ENCODE measurements at regions not wholly inside any gene's neighbourhood (a gene's known extent, or its start where the extent isn't known, plus 50 kb on each side); places are given as distances from the start of the nearest gene placed in this dataset.

DNA sequence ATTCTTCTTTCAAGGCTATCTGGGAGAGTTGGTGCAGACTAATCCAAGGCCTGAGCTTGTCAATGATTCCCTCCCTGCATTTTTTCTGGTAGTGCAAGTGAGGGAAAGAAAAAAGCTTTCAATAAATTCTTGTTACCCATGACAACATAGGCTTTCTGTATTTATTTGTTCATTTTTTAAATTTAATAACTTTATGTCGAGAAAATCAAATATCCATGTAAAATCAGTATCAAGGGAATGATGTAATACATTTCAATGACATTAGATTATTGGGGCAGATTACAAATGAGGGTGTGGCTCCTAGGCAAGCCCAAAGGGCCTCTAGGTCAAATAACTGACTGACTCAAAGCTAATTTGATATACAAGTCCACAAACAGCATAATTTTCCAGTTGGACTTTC, 104.0 kb downstream of the GJA1 start:
- Histone ChIP-seq H3K9me3 (no peaks in the 10 kb centered on the region), H3K4me2 (peak overlapping the region; percentile 34; the same call in 2 of the 3 replicates), H3K4me1 (peaks cover 16% of the 10 kb centered on the region; the same call in 2 of the 3 replicates), H3K4me3 (no peak overlapping the region), H3K27ac (no peak overlapping the region)
- no peak for TF ChIP-seq RCOR1 (IDR thresholded peaks at IDR 0.05; ENCODE audit: low read depth, low read length)
- no peak for TF ChIP-seq CHD2 (IDR thresholded peaks at IDR 0.05; ENCODE audit: low read length, partially characterized antibody)
- no peak for TF ChIP-seq PHF8 (IDR thresholded peaks at IDR 0.05; ENCODE audit: borderline replicate concordance, low read depth)
- no peak for TF ChIP-seq FOXS1 (CRISPR knock-in tag; IDR thresholded peaks at IDR 0.05)
- no peak for TF ChIP-seq POLR2A (IDR thresholded peaks at IDR 0.05; ENCODE audit: low read length)
- no peak for TF ChIP-seq ZFP36 (IDR thresholded peaks at IDR 0.05; ENCODE audit: borderline replicate concordance, partially characterized antibody)
- no peak for TF ChIP-seq MYC (IDR thresholded peaks at IDR 0.05; ENCODE audit: borderline replicate concordance, low read length)
- no peak for TF ChIP-seq CBX2 (IDR thresholded peaks at IDR 0.05; ENCODE audit: borderline replicate concordance, low read depth)
- TF ChIP-seq, protein P1, sequence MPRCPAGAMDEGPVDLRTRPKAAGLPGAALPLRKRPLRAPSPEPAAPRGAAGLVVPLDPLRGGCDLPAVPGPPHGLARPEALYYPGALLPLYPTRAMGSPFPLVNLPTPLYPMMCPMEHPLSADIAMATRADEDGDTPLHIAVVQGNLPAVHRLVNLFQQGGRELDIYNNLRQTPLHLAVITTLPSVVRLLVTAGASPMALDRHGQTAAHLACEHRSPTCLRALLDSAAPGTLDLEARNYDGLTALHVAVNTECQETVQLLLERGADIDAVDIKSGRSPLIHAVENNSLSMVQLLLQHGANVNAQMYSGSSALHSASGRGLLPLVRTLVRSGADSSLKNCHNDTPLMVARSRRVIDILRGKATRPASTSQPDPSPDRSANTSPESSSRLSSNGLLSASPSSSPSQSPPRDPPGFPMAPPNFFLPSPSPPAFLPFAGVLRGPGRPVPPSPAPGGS (IDR thresholded peaks at IDR 0.05), result no peak
- no peak for TF ChIP-seq FOSL2 (IDR thresholded peaks at IDR 0.05)
- no peak for TF ChIP-seq FOSL2 (CRISPR knock-in tag; IDR thresholded peaks at IDR 0.05)
- TF ChIP-seq, protein P2, sequence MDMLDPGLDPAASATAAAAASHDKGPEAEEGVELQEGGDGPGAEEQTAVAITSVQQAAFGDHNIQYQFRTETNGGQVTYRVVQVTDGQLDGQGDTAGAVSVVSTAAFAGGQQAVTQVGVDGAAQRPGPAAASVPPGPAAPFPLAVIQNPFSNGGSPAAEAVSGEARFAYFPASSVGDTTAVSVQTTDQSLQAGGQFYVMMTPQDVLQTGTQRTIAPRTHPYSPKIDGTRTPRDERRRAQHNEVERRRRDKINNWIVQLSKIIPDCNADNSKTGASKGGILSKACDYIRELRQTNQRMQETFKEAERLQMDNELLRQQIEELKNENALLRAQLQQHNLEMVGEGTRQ (IDR thresholded peaks at IDR 0.05), result no peak
- no peak for TF ChIP-seq ZC3H11A (IDR thresholded peaks at IDR 0.05)
- TF ChIP-seq GATA3 (IDR thresholded peaks at IDR 0.05; ENCODE audit: borderline replicate concordance), result no peak
- TF ChIP-seq, protein P3, sequence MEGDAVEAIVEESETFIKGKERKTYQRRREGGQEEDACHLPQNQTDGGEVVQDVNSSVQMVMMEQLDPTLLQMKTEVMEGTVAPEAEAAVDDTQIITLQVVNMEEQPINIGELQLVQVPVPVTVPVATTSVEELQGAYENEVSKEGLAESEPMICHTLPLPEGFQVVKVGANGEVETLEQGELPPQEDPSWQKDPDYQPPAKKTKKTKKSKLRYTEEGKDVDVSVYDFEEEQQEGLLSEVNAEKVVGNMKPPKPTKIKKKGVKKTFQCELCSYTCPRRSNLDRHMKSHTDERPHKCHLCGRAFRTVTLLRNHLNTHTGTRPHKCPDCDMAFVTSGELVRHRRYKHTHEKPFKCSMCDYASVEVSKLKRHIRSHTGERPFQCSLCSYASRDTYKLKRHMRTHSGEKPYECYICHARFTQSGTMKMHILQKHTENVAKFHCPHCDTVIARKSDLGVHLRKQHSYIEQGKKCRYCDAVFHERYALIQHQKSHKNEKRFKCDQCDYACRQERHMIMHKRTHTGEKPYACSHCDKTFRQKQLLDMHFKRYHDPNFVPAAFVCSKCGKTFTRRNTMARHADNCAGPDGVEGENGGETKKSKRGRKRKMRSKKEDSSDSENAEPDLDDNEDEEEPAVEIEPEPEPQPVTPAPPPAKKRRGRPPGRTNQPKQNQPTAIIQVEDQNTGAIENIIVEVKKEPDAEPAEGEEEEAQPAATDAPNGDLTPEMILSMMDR (IDR thresholded peaks at IDR 0.05), result no peak
- TF ChIP-seq BHLHE40 (IDR thresholded peaks at IDR 0.05; ENCODE audit: low read depth, low read length), result no peak
- TF ChIP-seq NFE2L2 (conservative IDR thresholded peaks at IDR 0.05; ENCODE audit: low read length), result no peak
- no peak for TF ChIP-seq MAFK (IDR thresholded peaks at IDR 0.05; ENCODE audit: partially characterized antibody)
- no peak for TF ChIP-seq HOXB13 (CRISPR knock-in tag; IDR thresholded peaks at IDR 0.05; ENCODE audit: low read depth)
- no peak for TF ChIP-seq HDAC2 (IDR thresholded peaks at IDR 0.05)
- no peak for DNase-seq (ENCODE audit: low read depth in 1 of 2, low spot score in 1 of 2)
- CTCF ChIA-PET, result no interaction called here
- no peak for FAIRE-seq
- WGBS (ENCODE audit: missing lambda C conversion rate), result 28% methylated on average over 1 of the region's 1 CpG
- POLR2A ChIA-PET, result no interaction called here
- no peak for ATAC-seq

DNA sequence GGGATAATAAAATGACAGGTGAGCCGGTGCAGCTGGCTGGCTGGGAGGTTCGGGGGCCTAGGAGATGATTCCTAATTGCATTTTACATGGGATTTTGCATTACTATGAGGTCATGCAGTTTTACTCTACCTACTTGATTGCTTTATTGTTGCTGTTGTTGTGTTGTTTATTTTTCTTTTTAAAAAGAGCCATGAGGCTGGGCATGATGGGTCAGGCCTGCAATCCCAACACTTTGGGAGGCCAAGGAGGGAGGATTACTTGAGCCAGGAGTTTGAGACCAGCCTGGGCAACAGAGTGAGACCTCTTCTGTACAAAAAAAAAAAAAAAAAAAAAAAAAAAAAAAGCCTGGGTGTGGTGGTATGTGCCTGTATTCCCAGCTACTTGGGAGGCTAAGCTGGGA, 104.8 kb downstream of the GJA1 start:
- DNase-seq (ENCODE audit: low read depth in 1 of 2, low spot score in 1 of 2), result no peak
- no peak overlapping the region for H3K4me3 ChIP-seq
- ChIA-PET POLR2A (no interaction called here), CTCF (no interaction called here)
- FAIRE-seq, result no peak
- ATAC-seq, result no peak
- no peaks in the 10 kb centered on the region for H3K9me3 ChIP-seq
- TF ChIP-seq CBX2 (IDR thresholded peaks at IDR 0.05; ENCODE audit: borderline replicate concordance, low read depth), result no peak
- no peak overlapping the region for H3K4me2 ChIP-seq
- peaks cover 16% of the 10 kb centered on the region; the same call in 2 of the 3 replicates for H3K4me1 ChIP-seq
- WGBS (ENCODE audit: missing lambda C conversion rate), result 83% methylated on average over 2 of the region's 2 CpGs
- no peak overlapping the region for H3K27ac ChIP-seq

DNA sequence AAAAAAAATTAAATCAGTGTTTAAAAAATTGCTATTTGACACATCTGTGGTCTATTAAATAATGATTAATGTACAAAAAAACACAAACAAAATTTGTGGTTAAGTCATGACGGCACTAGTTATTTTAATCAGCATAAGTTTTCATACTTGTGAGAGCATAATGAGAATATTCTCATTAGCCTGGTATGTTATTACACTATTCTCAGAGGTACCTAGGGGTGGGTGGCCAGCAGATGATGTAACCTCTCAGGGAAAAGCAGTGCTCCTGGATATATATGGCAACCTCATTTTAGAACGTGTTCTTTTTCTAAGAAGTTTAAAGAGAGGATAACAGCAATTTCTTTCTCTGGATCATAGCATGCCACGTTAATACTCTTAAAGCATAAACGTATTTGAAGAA, 109.2 kb downstream of the GJA1 start:
- ChIA-PET CTCF (interaction anchor here (0.6 kb wide), 1 partner anchor 14 kb away, joined by 3 read pairs; no protein-coding TSS in a partner anchor), POLR2A (no interaction called here)
- TF ChIP-seq MAZ (IDR thresholded peaks at IDR 0.05; ENCODE audit: borderline replicate concordance, low read depth, low read length), result no peak
- no peak for TF ChIP-seq FOSB (CRISPR knock-in tag; IDR thresholded peaks at IDR 0.05)
- no peak for TF ChIP-seq FOXS1 (CRISPR knock-in tag; IDR thresholded peaks at IDR 0.05)
- TF ChIP-seq EP300 (IDR thresholded peaks at IDR 0.05), result no peak
- TF ChIP-seq, protein P3 (IDR thresholded peaks at IDR 0.05), result no peak
- no peak for TF ChIP-seq RFX5 (IDR thresholded peaks at IDR 0.05)
- no peak for TF ChIP-seq ZSCAN20 (CRISPR knock-in tag; IDR thresholded peaks at IDR 0.05)
- TF ChIP-seq FOSL2 (IDR thresholded peaks at IDR 0.05), result no peak
- TF ChIP-seq FOSL2 (CRISPR knock-in tag; IDR thresholded peaks at IDR 0.05), result no peak
- no peak for TF ChIP-seq POLR2A (IDR thresholded peaks at IDR 0.05; ENCODE audit: low read length)
- no peak for FAIRE-seq
- no peaks in the 10 kb centered on the region for H3K9me3 ChIP-seq
- no peak for ATAC-seq
- H3K4me2 ChIP-seq, result no peak overlapping the region
- H3K4me3 ChIP-seq, result no peak overlapping the region
- no peak overlapping the region for H3K27ac ChIP-seq
- 88% methylated on average over 4 of the region's 4 CpGs for WGBS (ENCODE audit: missing lambda C conversion rate)
- DNase-seq (ENCODE audit: low read depth in 1 of 2, low spot score in 1 of 2), result no peak
- peaks cover 14% of the 10 kb centered on the region; the same call in 2 of the 3 replicates for H3K4me1 ChIP-seq

Data from A549 (cell line).